ENCODE measurements at regions not wholly inside any gene's neighbourhood (a gene's known extent, or its start where the extent isn't known, plus 50 kb on each side); places are given as distances from the start of the nearest gene placed in this dataset.

DNA sequence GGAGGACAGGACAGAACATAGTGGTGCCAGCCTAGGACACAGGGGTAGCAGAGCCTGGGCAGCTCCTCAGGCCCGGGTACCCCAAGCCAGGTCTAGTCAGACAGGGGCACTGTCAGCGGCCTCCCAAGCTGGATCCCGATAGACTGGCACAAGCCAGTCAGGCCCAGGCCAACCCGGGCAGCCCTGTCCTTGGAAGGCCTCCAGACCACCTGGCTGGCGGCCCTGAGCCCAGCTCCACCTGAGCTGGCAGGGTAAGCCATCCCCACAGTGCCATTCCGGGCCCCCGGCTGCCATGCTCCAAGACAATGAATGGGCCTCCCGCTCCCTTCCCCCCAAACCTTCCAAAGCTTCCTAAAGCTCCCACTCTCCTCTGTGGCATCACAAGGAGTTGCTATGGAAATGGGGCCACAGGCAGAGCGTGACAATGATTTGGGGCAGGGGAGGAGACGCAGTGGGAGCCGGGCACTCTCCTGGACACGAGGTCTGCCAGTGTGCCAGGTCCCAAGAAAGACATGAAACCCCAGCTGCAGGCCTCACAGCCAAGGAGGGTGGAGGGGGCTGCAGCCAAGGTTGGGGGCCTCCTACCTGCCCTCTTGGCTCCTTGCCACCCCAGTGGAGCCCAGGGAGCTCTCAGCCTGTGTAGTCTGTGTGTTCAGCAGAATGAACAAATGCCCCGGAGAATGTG, 165.6 kb upstream of the LINGO1 start:
- DNase-seq (ENCODE audit: low read depth in 2 of 2), result no peak

DNA sequence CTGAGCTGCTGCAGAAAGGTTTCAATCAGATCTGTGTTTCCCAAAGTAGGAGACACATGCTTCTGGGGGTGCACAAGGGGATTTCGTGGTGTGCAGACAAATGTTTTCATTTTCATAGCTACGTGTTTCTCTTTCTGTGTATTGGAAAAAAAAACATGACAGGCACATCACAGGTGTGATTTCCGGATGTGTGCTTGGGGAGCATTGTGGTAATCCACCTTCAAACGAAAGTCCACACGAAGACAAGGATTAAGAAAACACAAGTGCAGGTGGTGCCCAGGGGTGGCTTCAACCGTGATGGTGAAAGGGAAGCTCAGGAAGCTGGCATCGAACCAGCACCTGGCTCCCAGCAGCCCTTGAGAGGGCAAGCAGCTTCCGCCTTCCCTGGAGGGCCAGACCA, 164.6 kb upstream of the LINGO1 start:
- no peak for DNase-seq (ENCODE audit: low read depth in 2 of 2)

DNA sequence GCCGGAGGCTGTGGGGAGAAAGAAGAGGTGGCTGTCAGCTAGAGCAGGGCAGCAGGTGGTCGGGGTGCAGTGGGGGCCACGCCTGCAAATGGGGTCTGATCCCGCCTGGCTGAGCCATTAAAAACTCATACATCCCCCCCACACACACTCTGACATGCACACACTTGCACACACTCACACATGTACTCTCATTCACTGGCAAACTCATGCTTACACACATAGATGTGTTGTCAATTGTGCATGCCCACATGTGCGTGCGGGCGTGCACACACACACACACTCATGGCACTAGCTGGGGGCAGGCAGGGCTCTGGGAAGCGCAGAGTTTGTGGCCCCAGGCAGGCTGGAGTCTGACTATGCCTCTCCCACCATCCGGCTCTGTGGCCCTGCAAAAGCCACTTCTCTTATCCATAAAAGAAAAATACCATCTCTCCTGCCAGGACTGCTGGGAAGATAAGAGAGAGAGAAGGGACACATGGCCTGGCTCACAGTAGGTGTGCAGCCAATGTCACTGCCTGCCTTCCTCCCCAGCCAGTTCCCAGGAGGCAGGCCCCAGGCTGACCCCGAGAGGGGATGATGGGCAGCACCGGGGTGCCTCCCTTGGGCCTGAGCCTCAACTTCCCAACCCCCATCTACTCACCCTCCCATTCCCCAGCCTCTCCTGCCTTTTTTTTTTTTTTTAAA, 163.5 kb upstream of the LINGO1 start:
- no peak for DNase-seq (ENCODE audit: low read depth in 2 of 2)

DNA sequence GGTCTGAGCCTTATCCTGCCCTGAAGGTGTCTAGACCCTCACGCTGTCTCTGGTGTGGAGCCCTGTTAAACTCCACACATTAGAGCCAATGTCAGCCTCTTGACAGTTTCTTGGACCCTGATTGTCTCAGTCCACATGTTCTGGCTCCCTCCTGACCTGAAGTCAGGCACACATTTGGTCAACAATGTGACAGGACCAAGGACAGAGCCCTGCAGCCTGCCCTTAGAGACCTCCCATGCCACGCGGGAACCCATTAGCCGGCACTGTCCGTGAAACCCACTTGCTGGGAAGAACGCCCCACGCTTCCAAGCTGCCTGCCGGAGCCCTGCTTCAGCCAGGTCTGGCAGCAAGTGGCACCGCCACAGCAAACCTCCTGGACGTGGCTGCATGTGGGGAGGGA, 162.7 kb upstream of the LINGO1 start:
- DNase-seq (ENCODE audit: low read depth in 2 of 2), result no peak

DNA sequence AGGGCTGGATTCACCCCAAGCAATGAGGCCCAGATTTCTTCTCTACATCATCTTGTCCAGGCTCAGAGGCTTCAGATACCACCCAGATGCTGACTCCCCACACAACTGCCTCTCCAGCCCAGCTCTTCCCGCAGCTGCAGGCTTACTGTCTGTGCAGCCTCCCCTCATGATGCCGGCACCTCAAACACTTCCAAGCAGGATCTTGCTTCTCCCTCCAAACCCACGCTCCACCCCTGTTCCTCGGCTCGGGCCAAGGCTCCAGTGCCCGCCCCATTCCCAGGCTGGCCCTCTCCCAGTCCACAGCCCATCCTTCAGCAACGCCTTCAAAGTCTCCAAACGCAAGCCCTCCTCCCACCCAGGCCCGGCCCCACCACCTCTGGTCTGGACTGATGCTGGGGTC, 159.2 kb upstream of the LINGO1 start:
- no peak for DNase-seq (ENCODE audit: low read depth in 2 of 2)

DNA sequence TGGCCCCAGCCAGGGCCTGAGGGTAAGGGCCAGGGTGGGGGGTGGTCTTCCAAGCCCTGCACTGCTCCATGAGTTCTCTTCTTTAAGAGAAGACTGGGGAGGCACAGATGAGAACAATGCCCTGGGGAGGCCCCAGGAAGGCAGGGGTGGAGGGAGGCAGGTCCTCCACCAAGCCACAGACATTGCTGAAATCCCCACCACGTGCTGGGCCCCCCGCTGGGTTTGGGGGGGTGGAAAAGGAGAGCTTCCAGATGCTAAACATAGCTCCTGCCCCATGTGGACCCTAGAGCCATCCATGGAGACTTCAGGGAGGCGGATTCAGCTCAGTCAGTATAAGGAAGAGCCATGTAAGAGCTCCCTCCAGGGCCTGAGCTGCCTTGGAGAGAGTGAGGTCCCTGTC, 157.8 kb upstream of the LINGO1 start:
- DNase-seq (ENCODE audit: low read depth in 2 of 2), result no peak

DNA sequence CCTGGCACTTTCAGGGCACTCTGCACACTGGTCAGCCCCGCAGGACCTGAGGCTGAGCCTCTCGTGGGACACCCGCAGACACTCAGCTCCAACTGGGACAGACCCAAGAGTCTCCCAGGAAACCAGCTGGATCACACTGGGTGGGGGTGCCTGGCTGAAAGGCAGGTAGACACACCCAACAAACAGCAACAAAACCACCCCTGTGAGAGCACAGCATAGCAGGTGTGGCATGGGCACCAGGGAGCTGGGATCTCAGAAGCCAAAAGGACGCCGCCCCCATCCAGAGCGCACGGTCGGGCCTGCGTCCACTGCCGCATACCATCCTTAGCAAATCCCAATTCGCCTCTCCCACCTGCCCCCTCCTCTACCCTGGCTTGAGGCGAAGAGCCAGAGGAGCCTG, 154.2 kb upstream of the LINGO1 start:
- no peak for DNase-seq (ENCODE audit: low read depth in 2 of 2)

DNA sequence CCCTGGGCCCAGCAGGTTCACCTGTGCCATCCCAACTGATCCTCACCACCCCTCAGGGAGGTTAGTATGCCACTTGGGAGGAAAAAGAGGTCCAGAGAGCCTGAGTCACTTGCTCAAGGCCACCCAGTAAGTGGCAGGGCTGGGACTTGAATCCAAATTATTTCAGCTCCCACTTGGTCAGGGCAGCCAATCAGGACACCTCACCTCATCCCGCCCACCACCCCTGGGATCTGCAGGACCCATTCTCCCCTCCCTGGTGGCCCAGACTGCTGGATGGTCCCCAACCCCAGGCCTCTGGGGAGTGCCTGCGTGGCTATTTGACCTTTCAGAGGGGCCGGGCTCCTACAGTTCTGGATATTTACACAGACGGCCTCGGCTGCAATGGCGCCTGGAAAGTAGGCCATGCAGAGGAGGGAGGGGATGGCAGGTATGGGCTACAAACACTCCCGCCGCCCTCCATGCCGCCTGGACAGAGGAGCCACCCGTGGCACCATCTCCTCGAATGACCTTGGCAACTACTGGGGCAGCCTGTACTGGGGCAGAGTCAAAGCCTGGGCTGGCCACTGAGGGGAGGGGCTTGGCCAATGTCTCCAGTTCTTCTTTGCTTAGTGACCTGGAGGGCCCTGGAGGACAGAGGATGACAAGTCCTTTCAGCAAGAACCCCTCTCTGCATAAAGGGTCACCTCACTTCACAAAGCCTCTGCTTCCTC, 153.6 kb upstream of the LINGO1 start:
- no peak for DNase-seq (ENCODE audit: low read depth in 2 of 2)

DNA sequence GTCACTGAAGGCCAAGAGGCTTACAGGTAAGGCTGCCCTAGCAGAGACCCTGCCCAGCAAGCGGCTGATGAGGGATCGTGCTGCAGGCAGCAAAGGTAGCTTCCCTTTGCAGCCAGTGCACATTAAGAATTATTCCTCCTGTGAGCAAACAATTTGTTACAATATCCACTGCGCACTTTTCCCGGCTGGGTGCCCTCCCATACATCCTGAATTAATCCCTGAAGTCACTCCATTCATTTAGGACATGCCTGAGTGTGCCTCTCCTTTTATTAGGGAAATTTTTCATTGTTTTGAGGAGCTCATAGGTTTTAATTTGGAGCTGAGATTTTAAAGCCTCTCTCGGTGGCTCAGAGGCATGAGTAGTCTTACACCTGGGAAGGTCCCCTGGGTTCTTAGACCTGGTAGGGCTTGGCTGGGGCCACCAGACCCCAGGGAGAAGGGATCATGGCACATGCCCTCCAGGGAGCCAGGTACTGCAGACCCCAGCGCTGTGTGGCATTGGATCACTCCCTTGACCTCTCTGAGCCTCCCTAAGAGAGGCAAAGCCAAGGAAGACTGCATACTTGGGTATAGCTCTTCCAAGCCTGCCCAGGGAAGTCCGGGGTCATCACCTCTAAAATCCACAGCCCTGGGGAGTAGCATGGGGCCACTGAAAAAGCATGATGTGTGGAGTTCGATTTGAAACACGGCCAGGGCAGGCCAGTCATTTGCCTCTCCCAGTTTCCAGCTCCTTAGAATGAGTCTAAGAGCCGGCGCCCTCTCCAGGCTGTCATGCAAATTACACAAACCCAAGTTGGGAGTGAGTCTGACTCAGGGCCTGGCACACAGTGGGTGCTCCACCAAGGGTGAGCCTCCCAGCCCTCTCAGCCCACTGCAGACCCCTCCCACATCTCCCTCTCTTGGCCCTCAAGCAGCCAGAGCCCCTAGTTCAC, 151.9 kb upstream of the LINGO1 start:
- DNase-seq (ENCODE audit: low read depth in 2 of 2), result peak in 1 of 2 donors; percentile 16

DNA sequence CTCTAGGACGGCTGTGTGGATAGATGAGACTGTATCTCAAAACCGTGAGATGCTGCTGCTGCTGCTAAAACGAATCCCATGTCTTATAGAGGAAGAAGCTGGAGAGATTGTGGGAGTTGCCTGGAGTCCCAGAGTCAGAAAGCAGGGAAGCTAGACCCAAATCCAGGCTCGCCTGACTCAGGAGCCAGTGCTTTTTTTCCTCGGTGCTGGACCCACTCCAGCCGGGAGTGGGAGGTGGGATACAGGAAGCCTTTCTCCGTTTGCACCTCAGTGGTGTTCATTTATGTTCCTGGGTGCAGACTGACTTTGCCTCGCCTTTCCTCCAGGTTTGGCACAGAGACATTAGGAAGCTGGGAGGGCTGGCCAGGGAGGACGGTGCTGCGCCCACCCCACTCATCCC, 150.9 kb upstream of the LINGO1 start:
- DNase-seq (ENCODE audit: low read depth in 2 of 2), result no peak

DNA sequence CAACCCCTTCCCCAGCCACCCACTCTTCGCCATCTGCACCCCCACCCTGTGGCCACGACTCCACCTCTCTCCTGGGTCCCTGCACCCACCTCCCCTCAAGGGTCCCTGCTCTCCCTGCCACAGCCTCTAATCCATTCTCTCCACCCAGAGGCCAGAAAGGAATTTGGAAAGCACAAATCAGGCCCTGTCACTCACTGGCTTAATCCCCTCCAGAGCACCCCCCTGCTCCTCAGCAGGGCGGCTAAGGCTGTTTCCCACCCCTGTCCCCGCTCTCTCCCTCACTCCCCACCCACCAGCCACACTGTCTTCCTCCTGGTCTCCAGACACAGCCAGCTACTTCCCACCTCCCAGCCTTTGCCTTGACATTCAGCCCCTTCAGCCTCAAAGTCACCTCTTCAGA, 150.0 kb upstream of the LINGO1 start:
- DNase-seq (ENCODE audit: low read depth in 2 of 2), result no peak

DNA sequence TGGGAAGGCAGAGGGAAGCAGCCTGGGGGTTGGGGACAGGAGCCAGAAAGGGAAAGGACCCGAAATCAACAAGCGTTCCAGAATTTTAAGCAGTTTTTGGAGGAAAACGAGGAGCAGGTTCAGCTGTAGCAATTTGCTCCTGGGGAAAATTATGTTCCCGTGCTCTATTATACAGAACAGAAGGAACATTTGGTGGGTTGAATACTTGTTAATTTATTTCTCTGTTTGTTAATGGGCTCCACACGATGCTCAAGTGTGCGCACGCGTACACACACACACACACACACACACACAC, 149.2 kb upstream of the LINGO1 start:
- DNase-seq (ENCODE audit: low read depth in 2 of 2), result no peak

DNA sequence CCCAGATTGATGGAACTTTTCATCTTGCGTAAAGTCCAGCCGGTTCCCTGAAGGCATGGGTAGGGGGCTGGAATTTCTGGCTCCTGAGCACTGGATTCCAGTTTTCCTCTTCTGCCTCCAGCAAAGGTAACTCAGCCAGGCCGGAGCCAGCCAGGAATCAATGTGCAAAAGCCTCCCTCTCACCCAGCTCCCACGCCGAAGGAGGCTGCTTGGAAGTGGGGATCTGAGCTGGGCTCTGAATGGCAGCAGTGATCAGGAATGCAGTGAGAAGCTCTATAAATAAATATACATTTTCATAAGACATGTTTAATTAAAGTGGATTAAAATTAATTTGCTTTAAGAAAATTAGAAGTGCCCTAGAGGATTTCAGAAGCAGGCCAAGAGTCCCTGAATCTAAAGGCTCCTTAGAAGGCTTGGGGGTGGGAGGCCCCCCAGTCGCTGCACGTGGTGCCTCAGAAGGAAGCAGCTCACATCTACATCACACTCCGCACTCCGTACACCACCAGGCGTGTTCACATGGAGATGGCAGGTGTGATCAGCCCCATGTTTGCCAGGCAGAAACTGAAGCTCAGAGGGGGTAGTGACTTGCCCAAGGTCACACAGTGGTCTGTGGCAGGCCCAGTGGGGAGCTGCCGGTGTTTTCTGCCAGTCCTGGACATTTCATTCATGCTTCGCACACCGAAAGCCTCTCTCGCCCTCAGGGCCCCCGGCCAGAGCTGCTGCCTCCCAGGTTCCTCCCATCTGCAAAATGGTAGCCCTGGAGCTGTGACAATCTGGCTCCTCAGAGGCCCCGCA, 148.6 kb upstream of the LINGO1 start:
- no peak for DNase-seq (ENCODE audit: low read depth in 2 of 2)

DNA sequence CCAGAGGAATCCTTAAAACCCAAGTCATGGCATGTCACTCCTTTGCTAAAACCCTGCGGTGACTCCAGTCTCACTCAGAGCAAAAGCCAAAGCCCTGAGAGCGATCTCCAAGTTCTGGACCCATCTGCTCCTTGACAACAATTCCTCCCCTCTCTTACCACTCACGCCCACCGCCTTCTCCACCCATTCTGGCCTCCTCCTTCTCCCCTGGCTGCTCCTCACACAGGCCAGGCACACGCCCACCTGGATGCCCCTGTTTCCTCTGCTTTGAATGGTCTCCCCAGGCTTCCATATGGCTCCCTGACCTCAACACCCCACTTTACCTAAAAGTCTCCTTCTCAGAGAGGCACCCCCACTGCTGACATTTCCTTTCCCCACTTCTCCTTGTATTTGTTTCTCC, 146.1 kb upstream of the LINGO1 start:
- DNase-seq (ENCODE audit: low read depth in 2 of 2), result no peak

DNA sequence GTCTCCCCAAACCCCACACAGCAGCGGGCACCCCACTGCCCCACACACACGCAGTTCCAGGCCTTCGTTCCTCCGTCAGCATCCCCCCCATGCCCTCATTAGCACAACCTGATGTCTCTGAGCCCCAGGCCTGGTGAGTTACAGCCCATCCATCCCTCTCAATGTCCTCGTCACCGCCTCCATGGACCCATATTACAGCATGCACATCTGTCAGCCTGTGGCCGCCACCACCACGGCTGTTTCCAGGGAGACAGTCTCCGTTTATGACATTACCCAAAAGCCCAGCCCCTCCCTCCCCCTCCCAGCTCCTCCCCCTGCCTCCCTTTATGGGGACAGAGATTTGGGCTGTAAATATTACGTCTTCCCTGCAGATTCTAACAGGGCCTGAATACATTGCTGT, 143.1 kb upstream of the LINGO1 start:
- no peak for DNase-seq (ENCODE audit: low read depth in 2 of 2)

DNA sequence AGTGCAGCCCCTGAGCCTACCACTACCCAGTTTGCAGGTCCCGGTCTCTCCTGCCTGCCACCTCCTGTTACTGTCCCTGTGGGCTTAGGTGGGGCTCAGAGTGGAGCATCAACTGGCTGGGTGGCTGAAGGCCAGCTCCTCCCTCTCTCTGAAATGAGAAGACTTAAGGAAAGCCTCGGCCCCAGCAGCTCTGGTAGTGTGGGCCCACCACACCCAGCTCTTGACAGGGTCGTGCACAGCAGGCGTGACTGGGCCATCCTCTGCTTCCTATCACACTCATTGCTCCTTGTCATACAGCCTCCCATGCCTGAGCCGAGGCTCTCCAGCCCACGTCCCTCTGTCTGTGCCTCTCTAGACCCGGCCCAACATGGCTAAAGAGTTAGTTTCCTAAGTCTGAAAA, 142.7 kb upstream of the LINGO1 start:
- no peak for DNase-seq (ENCODE audit: low read depth in 2 of 2)

DNA sequence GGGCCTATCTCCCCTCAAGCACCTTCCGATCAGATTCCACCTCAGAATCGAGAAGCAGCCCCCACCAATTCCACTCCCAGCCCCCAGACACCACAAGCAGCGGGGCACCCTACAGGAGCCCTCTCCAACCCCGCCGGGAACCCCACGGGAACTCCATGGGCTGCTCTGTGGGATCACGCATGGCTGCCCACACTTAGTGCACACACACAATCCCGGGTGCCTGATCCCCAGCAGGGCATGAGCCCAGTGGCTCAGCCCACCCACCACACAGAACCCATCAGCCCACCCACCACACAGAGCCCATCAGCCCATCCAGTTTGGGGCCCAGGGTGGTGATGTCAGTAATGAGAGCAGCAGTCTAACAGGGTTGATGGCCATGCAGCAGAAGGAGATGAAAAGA, 141.6 kb upstream of the LINGO1 start:
- no peak for DNase-seq (ENCODE audit: low read depth in 2 of 2)

DNA sequence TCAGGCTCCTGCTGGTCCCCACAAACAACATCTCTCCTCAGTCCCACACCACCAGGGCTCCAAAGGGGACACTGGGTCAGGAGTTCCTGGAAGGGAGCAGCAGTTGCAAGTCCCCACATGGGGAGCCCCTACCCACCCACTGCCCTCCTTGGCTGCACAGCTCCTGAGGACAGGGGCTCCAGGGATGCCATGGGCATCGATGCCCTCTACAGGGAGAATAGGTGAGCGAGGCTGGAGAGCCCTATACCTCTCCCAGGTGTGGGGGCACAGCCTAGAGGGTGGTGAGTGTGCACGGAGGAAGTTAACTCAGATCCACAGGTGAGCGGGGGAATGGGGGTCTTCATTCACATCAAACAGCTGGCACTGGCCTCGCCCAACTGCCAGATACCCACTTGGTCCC, 141.2 kb upstream of the LINGO1 start:
- no peak for DNase-seq (ENCODE audit: low read depth in 2 of 2)

DNA sequence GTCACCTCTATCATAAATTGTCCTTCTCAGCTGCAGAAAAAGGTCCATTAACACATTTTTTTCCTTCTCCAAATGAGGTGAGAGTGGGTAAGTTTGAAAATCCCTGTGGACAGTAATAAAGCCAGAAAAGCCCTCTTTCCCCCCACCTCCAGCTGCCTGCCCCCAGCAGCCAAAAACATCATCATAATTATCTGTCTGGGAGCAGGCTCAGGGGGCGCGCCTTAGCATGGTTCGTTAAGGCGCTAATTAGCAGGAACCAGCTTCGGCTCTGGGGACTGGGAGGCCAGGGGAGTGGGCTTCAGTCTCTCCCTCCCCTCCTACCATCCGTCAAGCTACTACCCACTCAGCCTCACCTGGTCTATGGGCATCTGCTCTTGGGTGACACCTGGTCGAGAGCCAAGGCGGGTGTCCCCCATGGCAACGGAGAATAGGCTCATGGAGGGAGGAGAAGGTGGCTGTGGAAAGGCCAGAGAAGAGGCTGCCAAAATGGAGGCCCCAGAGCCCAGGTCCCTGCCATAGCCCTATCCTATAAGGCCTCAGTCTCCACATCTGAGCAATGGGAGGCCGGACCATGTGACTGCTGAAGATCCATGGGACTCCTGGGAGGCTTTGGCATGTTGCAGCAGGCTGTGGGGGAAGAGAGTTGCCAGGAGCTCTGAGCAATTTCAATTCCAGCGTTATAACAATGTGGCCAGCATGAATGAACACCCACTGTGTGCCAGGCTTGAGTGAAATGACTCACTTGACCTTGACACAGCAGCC, 140.1 kb upstream of the LINGO1 start:
- DNase-seq (ENCODE audit: low read depth in 2 of 2), result no peak

DNA sequence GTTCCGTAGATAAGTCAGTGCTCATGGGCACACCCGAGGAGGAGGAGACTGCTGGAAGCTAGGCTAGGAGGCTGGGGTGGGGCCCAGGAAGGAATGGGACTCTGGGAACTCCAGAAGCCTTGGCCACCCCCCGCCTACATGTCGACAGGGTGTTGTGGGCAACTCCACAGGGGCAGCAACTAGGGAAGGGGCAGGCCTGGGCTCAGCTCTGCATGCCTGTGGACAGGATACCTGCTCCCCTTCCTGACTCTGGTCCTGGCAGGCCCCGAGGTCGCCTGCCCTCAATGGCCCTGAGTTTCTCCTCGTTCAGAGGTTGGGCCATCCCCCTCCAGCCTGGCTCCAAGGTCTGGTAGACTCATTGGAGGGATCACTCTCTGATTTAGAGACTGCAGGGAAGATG, 138.9 kb upstream of the LINGO1 start:
- DNase-seq (ENCODE audit: low read depth in 2 of 2), result no peak

DNA sequence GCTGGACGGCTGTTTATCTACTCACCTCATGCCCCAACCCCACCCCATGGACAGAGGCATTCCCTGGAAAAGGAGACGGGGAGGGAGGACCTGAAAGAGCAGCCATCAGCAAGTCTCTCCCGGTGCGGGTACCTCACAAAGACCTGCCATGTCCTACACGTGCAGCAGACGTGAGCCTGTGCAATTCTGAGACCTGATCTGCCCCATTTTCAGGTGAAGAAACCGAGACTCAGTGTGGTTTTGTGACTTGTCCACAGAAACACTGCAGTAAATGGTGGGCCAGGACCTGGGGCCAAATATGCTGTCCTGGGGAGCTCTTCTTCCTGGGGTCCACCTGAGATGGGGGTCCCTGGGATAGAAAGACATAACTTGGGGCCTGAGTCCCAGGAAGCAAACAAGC, 137.0 kb upstream of the LINGO1 start:
- DNase-seq (ENCODE audit: low read depth in 2 of 2), result no peak
